Mammary epithelial cell (primary cell): ENCODE measurements at regions not wholly inside any gene's neighbourhood (a gene's known extent, or its start where the extent isn't known, plus 50 kb on each side); places are given as distances from the start of the nearest gene placed in this dataset.

Experiments used
- CTCF ChIP-seq, 2 donors: IDR thresholded peaks in 1 of 2; conservative IDR thresholded peaks in 1 of 2; 2 replicates each; pipeline ENCODE4 v1.5.1; 2011 to 2012; ENCODE audit warnings: inconsistent platforms in 2 of 2, low read length in 2 of 2, mild to moderate bottlenecking in 2 of 2, control low read depth in 1 of 2, low read depth in 1 of 2; ENCODE audit not compliant: insufficient read depth in 1 of 2; ENCODE audit errors: extremely low read depth in 1 of 2
- EZH2 ChIP-seq: IDR thresholded peaks from 2 replicates; pipeline ENCODE4 v1.6.1; 2012; ENCODE audit warnings: low read length, inconsistent platforms, borderline replicate concordance

GRCh38 chr18:51789871-51790270 is 550.1 kb upstream of the DCC start:
- no peak for TF ChIP-seq EZH2
- no peak for TF ChIP-seq CTCF (conservative IDR thresholded peaks at IDR 0.05 in 1 of 2, IDR thresholded peaks at IDR 0.05 in 1 of 2; ENCODE audit: extremely low read depth in 1 of 2, insufficient read depth in 1 of 2, low read depth in 1 of 2, low read length in 2 of 2)
